HCT116 (cell line): ENCODE measurements at regions not wholly inside any gene's neighbourhood (a gene's known extent, or its start where the extent isn't known, plus 50 kb on each side); places are given as distances from the start of the nearest gene placed in this dataset.

ENCODE experiments used
- ATAC-seq: fragments of 200-7000 bp; cut with Tn5 transposase; 2 replicates; pipeline ENCODE4 v1.9.1; 2020; ENCODE audit warnings: mild to moderate bottlenecking, moderate library complexity
- BruUV-seq: library from RNA; stranded (reverse); fragments of 400-500 nt; replicated peaks from 2 replicates; lab custom pipeline; 2021; lab: Mats Ljungman, UMichigan
- CTCF ChIA-PET: fragments of 300-600 bp; sonication (Branson Sonifier 250); formaldehyde crosslinking; loops from one replicate; lab custom pipeline; 2021; ENCODE audit warnings: antibody characterized with exemption; lab: Charles Lee
- POLR2A ChIA-PET: fragments of 300-600, 350-600 bp; sonication (Branson Sonifier 250); formaldehyde crosslinking; loops from one replicate; lab custom pipeline; 2021; ENCODE audit warnings: antibody characterized with exemption; lab: Charles Lee
- RAD21 ChIA-PET, 2 experiments: fragments of 300-600 bp; sonication (Branson Sonifier 250); formaldehyde crosslinking; loops; one replicate each; lab custom pipeline; 2023; ENCODE audit warnings: low total read pairs in 2 of 2; ENCODE audit not compliant: uncharacterized antibody in 2 of 2, unreplicated experiment in 2 of 2, low non-redundant PET in 1 of 2; lab: Charles Lee
- DNase-seq: peaks from one replicate; pipeline ENCODE4 v3.0.0-alpha.2; 2010; ENCODE audit warnings: low read depth, low spot score
- H2AFZ ChIP-seq: fragments of 200-600 bp; shearing (Covaris generic), sonication (generic); 2 replicates; pipeline ENCODE4 v1.6.1; 2017; ENCODE audit warnings: low read depth, mixed run types, mixed read lengths, antibody characterized with exemption, low read length; ENCODE audit not compliant: poor library complexity, severe bottlenecking
- H3K27ac ChIP-seq: 2 replicates; pipeline ENCODE4 v1.5.1; 2012; ENCODE audit warnings: low read depth, low read length
- H3K27me3 ChIP-seq: fragments of 200-600 bp; sonication (generic); 2 replicates; pipeline ENCODE4 v1.6.1; 2016; ENCODE audit warnings: mixed run types, low read length, mixed read lengths; ENCODE audit not compliant: insufficient read depth
- H3K36me3 ChIP-seq, 2 experiments: fragments of 200-500 bp in 1 of 2; fragments of 200-600 bp in 1 of 2; sonication (Bioruptor generic) in 1 of 2; sonication (generic) in 1 of 2; 2 replicates each; pipeline versions ENCODE4 v1.5.1 to v1.6.1; 2014 to 2016; ENCODE audit warnings: low read length in 2 of 2, inconsistent platforms in 1 of 2, mixed read lengths in 1 of 2, mixed run types in 1 of 2; ENCODE audit not compliant: insufficient read depth in 2 of 2, control insufficient read depth in 1 of 2
- H3K4me1 ChIP-seq, 2 experiments: fragments of 200-600 bp in 1 of 2; sonication (generic) in 1 of 2; 2 replicates each; pipeline versions ENCODE4 v1.5.1 to v1.6.1; 2012 to 2017; ENCODE audit warnings: low read length in 2 of 2, inconsistent platforms in 1 of 2, mild to moderate bottlenecking in 1 of 2, mixed read lengths in 1 of 2, mixed run types in 1 of 2, moderate library complexity in 1 of 2; ENCODE audit not compliant: insufficient read depth in 2 of 2, control insufficient read depth in 1 of 2
- H3K4me2 ChIP-seq: fragments of 200-600 bp; sonication (generic); 2 replicates; pipeline ENCODE4 v1.6.1; 2017; ENCODE audit warnings: mixed run types, low read length, mixed read lengths
- H3K4me3 ChIP-seq, 2 experiments: fragments of 200-600 bp in 1 of 2; sonication (generic) in 1 of 2; replicated peaks in 1 of 2; 2 replicates each; pipeline ENCODE4 v1.5.1; 2011 to 2016; ENCODE audit warnings: low read length in 2 of 2, control low read depth in 1 of 2, low read depth in 1 of 2, mild to moderate bottlenecking in 1 of 2, mixed read lengths in 1 of 2, mixed run types in 1 of 2
- H3K79me2 ChIP-seq: fragments of 200-600 bp; sonication (generic); 2 replicates; pipeline ENCODE4 v1.6.1; 2017; ENCODE audit warnings: mild to moderate bottlenecking, mixed run types, low read length, moderate library complexity, mixed read lengths; ENCODE audit not compliant: insufficient read depth
- H3K9ac ChIP-seq: fragments of 200-600 bp; sonication (generic); 2 replicates; pipeline ENCODE4 v1.6.1; 2016; ENCODE audit warnings: low read length, mixed read lengths
- H3K9me2 ChIP-seq: fragments of 200-600 bp; sonication (generic), shearing (Covaris generic); 2 replicates; pipeline ENCODE4 v1.6.1; 2017; ENCODE audit warnings: mixed run types, mild to moderate bottlenecking, moderate library complexity; ENCODE audit not compliant: insufficient read depth
- H3K9me3 ChIP-seq, 2 experiments: fragments of 200-500 bp in 1 of 2; fragments of 200-600 bp in 1 of 2; sonication (Bioruptor generic) in 1 of 2; sonication (generic) in 1 of 2; 2 replicates each; pipeline ENCODE4 v1.6.1; 2014 to 2017; ENCODE audit warnings: low read length in 2 of 2, mixed read lengths in 2 of 2, inconsistent platforms in 1 of 2, low read depth in 1 of 2, mild to moderate bottlenecking in 1 of 2, mixed run types in 1 of 2, moderate library complexity in 1 of 2; ENCODE audit not compliant: control insufficient read depth in 1 of 2, insufficient read depth in 1 of 2
- H4K20me1 ChIP-seq: fragments of 200-600 bp; sonication (generic), shearing (Covaris generic); 2 replicates; pipeline ENCODE4 v1.6.1; 2017; ENCODE audit warnings: mixed run types, mild to moderate bottlenecking, moderate library complexity; ENCODE audit not compliant: insufficient read depth
- CEBPB ChIP-seq: IDR thresholded peaks from 2 replicates; pipeline ENCODE4 v1.6.1; 2012; ENCODE audit warnings: low read depth
- FOSL1 ChIP-seq: IDR thresholded peaks from 2 replicates; pipeline ENCODE4 v1.6.1; 2012; ENCODE audit warnings: low read depth
- POLR2AphosphoS5 ChIP-seq: IDR thresholded peaks from 2 replicates; pipeline ENCODE4 v1.6.1; 2011; ENCODE audit warnings: mild to moderate bottlenecking, low read depth, low read length, moderate library complexity
- RAD21 ChIP-seq: IDR thresholded peaks from 2 replicates; pipeline ENCODE4 v1.6.1; 2012; ENCODE audit warnings: low read depth, mild to moderate bottlenecking
- SIN3A ChIP-seq: IDR thresholded peaks from 2 replicates; pipeline ENCODE4 v1.6.1; 2012; ENCODE audit warnings: low read depth
- SP1 ChIP-seq: IDR thresholded peaks from 2 replicates; pipeline ENCODE4 v1.6.1; 2012; ENCODE audit warnings: low read depth
- TCF7L2 ChIP-seq: IDR thresholded peaks from 2 replicates; pipeline ENCODE4 v1.7.0; 2011; ENCODE audit warnings: borderline replicate concordance, inconsistent platforms; ENCODE audit not compliant: insufficient read depth, insufficient read length; ENCODE audit errors: extremely low read depth
- YY1 ChIP-seq: IDR thresholded peaks from 2 replicates; pipeline ENCODE4 v1.6.1; 2011; ENCODE audit warnings: low read length, low read depth, moderate library complexity, mild to moderate bottlenecking; ENCODE audit not compliant: insufficient replicate concordance; ENCODE audit errors: extremely low read depth
- ZFX ChIP-seq: fragments of 450-650 bp; IDR thresholded peaks from 2 replicates; pipeline ENCODE4 v1.6.1; 2017
- intact Hi-C: fragments of 100-400 bp; cut with micrococcal nuclease; formaldehyde crosslinking; loops from 2 replicates; pipeline ENCODE4 v1.10.0; 2022
- TF ChIP-seq, protein P1 (sequence below), 3 experiments: fragments of 200-600 bp in 1 of 3; sonication (generic) in 1 of 3; IDR thresholded peaks in 2 of 3; conservative IDR thresholded peaks in 1 of 3; 2 replicates each; pipeline ENCODE4 v1.5.1; 2012 to 2017; ENCODE audit warnings: low read depth in 2 of 3, low read length in 2 of 3, antibody characterized with exemption in 1 of 3, borderline replicate concordance in 1 of 3, control low read depth in 1 of 3, mild to moderate bottlenecking in 1 of 3, mixed read lengths in 1 of 3, mixed run types in 1 of 3, moderate library complexity in 1 of 3; ENCODE audit not compliant: insufficient read depth in 1 of 3
- TF ChIP-seq, protein P2 (sequence below): IDR thresholded peaks from 2 replicates; pipeline ENCODE4 v1.6.1; 2012
- TF ChIP-seq, protein P3 (sequence below): IDR thresholded peaks from 2 replicates; pipeline ENCODE4 v1.6.1; 2011; ENCODE audit warnings: mild to moderate bottlenecking, low read length, moderate library complexity; ENCODE audit not compliant: insufficient replicate concordance; ENCODE audit errors: extremely low read depth
- TF ChIP-seq, protein P4 (sequence below): IDR thresholded peaks from 2 replicates; pipeline ENCODE4 v1.6.1; 2012; ENCODE audit warnings: low read depth
- TF ChIP-seq, protein P5 (sequence below): IDR thresholded peaks from 2 replicates; pipeline ENCODE4 v1.6.1; 2012

DNA sequence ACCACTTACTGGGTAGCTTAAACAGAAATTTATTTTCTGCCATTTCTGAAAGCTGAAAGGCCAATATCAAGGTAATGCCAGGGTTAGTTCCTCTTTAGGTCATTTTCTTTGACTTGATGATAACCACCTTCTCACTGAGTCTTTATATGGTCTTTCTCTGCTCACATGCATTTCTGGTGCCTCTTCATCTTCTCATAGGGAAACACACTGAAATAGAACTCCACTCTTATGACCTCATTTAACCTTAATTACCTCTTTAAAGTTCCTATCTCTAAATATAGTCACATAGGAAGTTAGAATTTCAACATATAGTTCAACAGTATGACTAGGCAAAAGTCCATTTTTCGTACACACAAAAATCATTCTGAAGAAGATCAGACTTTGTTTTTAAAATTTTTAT lies 616.8 kb upstream of the VRK2 start (continued):
- TF ChIP-seq, protein P1, sequence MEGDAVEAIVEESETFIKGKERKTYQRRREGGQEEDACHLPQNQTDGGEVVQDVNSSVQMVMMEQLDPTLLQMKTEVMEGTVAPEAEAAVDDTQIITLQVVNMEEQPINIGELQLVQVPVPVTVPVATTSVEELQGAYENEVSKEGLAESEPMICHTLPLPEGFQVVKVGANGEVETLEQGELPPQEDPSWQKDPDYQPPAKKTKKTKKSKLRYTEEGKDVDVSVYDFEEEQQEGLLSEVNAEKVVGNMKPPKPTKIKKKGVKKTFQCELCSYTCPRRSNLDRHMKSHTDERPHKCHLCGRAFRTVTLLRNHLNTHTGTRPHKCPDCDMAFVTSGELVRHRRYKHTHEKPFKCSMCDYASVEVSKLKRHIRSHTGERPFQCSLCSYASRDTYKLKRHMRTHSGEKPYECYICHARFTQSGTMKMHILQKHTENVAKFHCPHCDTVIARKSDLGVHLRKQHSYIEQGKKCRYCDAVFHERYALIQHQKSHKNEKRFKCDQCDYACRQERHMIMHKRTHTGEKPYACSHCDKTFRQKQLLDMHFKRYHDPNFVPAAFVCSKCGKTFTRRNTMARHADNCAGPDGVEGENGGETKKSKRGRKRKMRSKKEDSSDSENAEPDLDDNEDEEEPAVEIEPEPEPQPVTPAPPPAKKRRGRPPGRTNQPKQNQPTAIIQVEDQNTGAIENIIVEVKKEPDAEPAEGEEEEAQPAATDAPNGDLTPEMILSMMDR (IDR thresholded peaks at IDR 0.05 in 2 of 3, conservative IDR thresholded peaks at IDR 0.05 in 1 of 3; ENCODE audit: borderline replicate concordance in 1 of 3, insufficient read depth in 1 of 3, low read depth in 2 of 3, low read length in 2 of 3): no peak
- TF ChIP-seq, all 23 proteins: peak for 0

DNA sequence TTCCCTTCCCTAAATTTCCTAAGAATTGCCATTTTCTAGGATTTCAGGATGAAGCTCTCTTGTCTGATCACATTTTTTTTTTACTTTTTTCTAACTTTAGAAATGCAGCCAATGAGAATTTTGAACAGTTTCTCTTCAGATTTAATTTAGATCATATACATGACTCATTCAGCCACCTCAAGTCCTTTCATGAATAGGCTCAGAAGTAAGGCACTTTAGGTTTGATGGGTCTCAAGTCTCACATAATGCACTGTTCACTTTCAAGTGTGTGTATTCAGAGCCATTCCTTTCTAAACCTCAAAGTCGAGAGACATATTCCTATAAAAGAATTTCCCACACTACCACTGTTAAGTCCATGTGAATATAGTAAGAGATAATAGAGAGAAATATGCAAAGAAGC lies 614.1 kb upstream of the VRK2 start:
- TF ChIP-seq FOSL1 (no peak), RAD21 (no peak), CEBPB (no peak), SP1 (no peak), TCF7L2 (no peak), POLR2AphosphoS5 (no peak), SIN3A (no peak), ZFX (no peak), YY1 (no peak)
- TF ChIP-seq, protein P2, sequence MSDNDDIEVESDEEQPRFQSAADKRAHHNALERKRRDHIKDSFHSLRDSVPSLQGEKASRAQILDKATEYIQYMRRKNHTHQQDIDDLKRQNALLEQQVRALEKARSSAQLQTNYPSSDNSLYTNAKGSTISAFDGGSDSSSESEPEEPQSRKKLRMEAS: no peak
- TF ChIP-seq, protein P3, sequence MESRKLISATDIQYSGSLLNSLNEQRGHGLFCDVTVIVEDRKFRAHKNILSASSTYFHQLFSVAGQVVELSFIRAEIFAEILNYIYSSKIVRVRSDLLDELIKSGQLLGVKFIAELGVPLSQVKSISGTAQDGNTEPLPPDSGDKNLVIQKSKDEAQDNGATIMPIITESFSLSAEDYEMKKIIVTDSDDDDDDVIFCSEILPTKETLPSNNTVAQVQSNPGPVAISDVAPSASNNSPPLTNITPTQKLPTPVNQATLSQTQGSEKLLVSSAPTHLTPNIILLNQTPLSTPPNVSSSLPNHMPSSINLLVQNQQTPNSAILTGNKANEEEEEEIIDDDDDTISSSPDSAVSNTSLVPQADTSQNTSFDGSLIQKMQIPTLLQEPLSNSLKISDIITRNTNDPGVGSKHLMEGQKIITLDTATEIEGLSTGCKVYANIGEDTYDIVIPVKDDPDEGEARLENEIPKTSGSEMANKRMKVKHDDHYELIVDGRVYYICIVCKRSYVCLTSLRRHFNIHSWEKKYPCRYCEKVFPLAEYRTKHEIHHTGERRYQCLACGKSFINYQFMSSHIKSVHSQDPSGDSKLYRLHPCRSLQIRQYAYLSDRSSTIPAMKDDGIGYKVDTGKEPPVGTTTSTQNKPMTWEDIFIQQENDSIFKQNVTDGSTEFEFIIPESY: no peak
- TF ChIP-seq, protein P4, sequence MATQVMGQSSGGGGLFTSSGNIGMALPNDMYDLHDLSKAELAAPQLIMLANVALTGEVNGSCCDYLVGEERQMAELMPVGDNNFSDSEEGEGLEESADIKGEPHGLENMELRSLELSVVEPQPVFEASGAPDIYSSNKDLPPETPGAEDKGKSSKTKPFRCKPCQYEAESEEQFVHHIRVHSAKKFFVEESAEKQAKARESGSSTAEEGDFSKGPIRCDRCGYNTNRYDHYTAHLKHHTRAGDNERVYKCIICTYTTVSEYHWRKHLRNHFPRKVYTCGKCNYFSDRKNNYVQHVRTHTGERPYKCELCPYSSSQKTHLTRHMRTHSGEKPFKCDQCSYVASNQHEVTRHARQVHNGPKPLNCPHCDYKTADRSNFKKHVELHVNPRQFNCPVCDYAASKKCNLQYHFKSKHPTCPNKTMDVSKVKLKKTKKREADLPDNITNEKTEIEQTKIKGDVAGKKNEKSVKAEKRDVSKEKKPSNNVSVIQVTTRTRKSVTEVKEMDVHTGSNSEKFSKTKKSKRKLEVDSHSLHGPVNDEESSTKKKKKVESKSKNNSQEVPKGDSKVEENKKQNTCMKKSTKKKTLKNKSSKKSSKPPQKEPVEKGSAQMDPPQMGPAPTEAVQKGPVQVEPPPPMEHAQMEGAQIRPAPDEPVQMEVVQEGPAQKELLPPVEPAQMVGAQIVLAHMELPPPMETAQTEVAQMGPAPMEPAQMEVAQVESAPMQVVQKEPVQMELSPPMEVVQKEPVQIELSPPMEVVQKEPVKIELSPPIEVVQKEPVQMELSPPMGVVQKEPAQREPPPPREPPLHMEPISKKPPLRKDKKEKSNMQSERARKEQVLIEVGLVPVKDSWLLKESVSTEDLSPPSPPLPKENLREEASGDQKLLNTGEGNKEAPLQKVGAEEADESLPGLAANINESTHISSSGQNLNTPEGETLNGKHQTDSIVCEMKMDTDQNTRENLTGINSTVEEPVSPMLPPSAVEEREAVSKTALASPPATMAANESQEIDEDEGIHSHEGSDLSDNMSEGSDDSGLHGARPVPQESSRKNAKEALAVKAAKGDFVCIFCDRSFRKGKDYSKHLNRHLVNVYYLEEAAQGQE: no peak
- TF ChIP-seq, protein P1 (IDR thresholded peaks at IDR 0.05 in 2 of 3, conservative IDR thresholded peaks at IDR 0.05 in 1 of 3; ENCODE audit: borderline replicate concordance in 1 of 3, insufficient read depth in 1 of 3, low read depth in 2 of 3, low read length in 2 of 3): no peak
- TF ChIP-seq, protein P5, sequence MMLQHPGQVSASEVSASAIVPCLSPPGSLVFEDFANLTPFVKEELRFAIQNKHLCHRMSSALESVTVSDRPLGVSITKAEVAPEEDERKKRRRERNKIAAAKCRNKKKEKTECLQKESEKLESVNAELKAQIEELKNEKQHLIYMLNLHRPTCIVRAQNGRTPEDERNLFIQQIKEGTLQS: no peak
- TF ChIP-seq, all 23 proteins: peak for 0
- no peaks in the 10 kb centered on the region for H3K79me2 ChIP-seq
- H3K27me3 ChIP-seq: no peaks in the 10 kb centered on the region
- H2AFZ ChIP-seq: no peak overlapping the region
- no peaks in the 10 kb centered on the region for H3K9me3 ChIP-seq
- no peak overlapping the region for H3K27ac ChIP-seq
- no peaks in the 10 kb centered on the region for H4K20me1 ChIP-seq
- ChIA-PET POLR2A (no interaction called here), CTCF (no interaction called here), RAD21 (no interaction called here)
- intact Hi-C loops: no loop called here
- H3K4me3 ChIP-seq: no peak overlapping the region
- H3K9ac ChIP-seq: no peak overlapping the region
- H3K9me2 ChIP-seq: no peaks in the 10 kb centered on the region
- H3K4me1 ChIP-seq: peaks cover 0 to 10% of the 10 kb centered on the region in 2 experiments; a peak in 2 of 4 replicates
- DNase-seq (no peak), ATAC-seq (no peak)
- no TSS peak for BruUV-seq
- no peaks in the 10 kb centered on the region for H3K36me3 ChIP-seq
- H3K4me2 ChIP-seq: no peak overlapping the region
